ENCODE measurements at regions not wholly inside any gene's neighbourhood (a gene's known extent, or its start where the extent isn't known, plus 50 kb on each side); places are given as distances from the start of the nearest gene placed in this dataset.
"Not testable (repeated sequence)": the region's sequence is repeated elsewhere in the genome, so short reads cannot be mapped to it uniquely, and the experiment has no call there.

- H4K20me1 ChIP-seq (ENCODE audit: insufficient read depth) = no peaks in the 10 kb centered on the region
- H2AFZ ChIP-seq = no peak overlapping the region
- in situ Hi-C loops (cut with MboI) = no loop called here
- DNase-seq = no peak
- H3K4me3 ChIP-seq = no peak overlapping the region
- H3K27me3 ChIP-seq (replicated peaks; ENCODE audit: insufficient read depth) = no peaks in the 10 kb centered on the region
- no peak overlapping the region for H3K9ac ChIP-seq
- no peak overlapping the region for H3K27ac ChIP-seq
- no peaks in the 10 kb centered on the region for H3K36me3 ChIP-seq (ENCODE audit: low read depth)
- no peaks in the 10 kb centered on the region for H3F3A ChIP-seq (ENCODE audit: insufficient read depth)
- no peaks in the 10 kb centered on the region for H3K4me1 ChIP-seq (ENCODE audit: insufficient read depth)
- TF ChIP-seq EZH2 (IDR thresholded peaks at IDR 0.05; ENCODE audit: insufficient read depth, poor library complexity, severe bottlenecking) (no peak), EZH2phosphoT487 (IDR thresholded peaks at IDR 0.05; ENCODE audit: insufficient read depth, low read depth) (no peak)
- no peaks in the 10 kb centered on the region for H3K79me2 ChIP-seq (ENCODE audit: insufficient read depth)
- no peaks in the 10 kb centered on the region for H3K9me2 ChIP-seq (ENCODE audit: insufficient read depth)
- H3K9me3 ChIP-seq (ENCODE audit: low read depth) = no peaks in the 10 kb centered on the region
- WGBS, 2 experiments (ENCODE audit: low coverage in 1 of 2, low lambda C conversion rate in 2 of 2, missing lambda C conversion rate in 2 of 2) = 71 to 72% methylated on average over 3 of the region's 3 CpGs
- H3K4me2 ChIP-seq (ENCODE audit: unreplicated experiment) = no peak overlapping the region
Observed at GRCh38 chr1:65568285-65568684, 147.8 kb downstream of the LEPR start.

GRCh38 chr1:65572701-65573421 lies 152.4 kb downstream of the LEPR start:
- no peak overlapping the region for H2AFZ ChIP-seq
- 65 to 70% methylated on average over 9 to 10 of the region's 10 CpGs for WGBS, 2 experiments (ENCODE audit: low coverage in 1 of 2, low lambda C conversion rate in 2 of 2, missing lambda C conversion rate in 2 of 2)
- no peaks in the 10 kb centered on the region for H4K20me1 ChIP-seq (ENCODE audit: insufficient read depth)
- H3K27ac ChIP-seq = no peak overlapping the region
- H3K4me2 ChIP-seq (ENCODE audit: unreplicated experiment) = no peak overlapping the region
- no peak overlapping the region for H3K4me3 ChIP-seq
- H3K79me2 ChIP-seq (ENCODE audit: insufficient read depth) = no peaks in the 10 kb centered on the region
- no peaks in the 10 kb centered on the region for H3K36me3 ChIP-seq (ENCODE audit: low read depth)
- H3F3A ChIP-seq (ENCODE audit: insufficient read depth) = no peaks in the 10 kb centered on the region
- no peak for DNase-seq
- H3K9ac ChIP-seq = no peak overlapping the region
- no peaks in the 10 kb centered on the region for H3K9me3 ChIP-seq (ENCODE audit: low read depth)
- no peaks in the 10 kb centered on the region for H3K9me2 ChIP-seq (ENCODE audit: insufficient read depth)
- no peaks in the 10 kb centered on the region for H3K4me1 ChIP-seq (ENCODE audit: insufficient read depth)
- no peak for TF ChIP-seq EZH2 (IDR thresholded peaks at IDR 0.05; ENCODE audit: insufficient read depth, poor library complexity, severe bottlenecking)
- TF ChIP-seq EZH2phosphoT487 (IDR thresholded peaks at IDR 0.05; ENCODE audit: insufficient read depth, low read depth) = no peak
- no peaks in the 10 kb centered on the region for H3K27me3 ChIP-seq (replicated peaks; ENCODE audit: insufficient read depth)
- in situ Hi-C loops (cut with MboI) = no loop called here

- Histone ChIP-seq H4K20me1 (ENCODE audit: insufficient read depth) (no peaks in the 10 kb centered on the region), H3K79me2 (ENCODE audit: insufficient read depth) (no peaks in the 10 kb centered on the region), H3K4me1 (ENCODE audit: insufficient read depth) (no peaks in the 10 kb centered on the region), H2AFZ (no peak overlapping the region), H3K4me2 (ENCODE audit: unreplicated experiment) (no peak overlapping the region), H3K9ac (no peak overlapping the region), H3K9me3 (ENCODE audit: low read depth) (no peaks in the 10 kb centered on the region), H3K9me2 (ENCODE audit: insufficient read depth) (no peaks in the 10 kb centered on the region), H3K27ac (no peak overlapping the region), H3K4me3 (no peak overlapping the region), H3K27me3 (replicated peaks; ENCODE audit: insufficient read depth) (no peaks in the 10 kb centered on the region), H3K36me3 (ENCODE audit: low read depth) (no peaks in the 10 kb centered on the region), H3F3A (ENCODE audit: insufficient read depth) (no peaks in the 10 kb centered on the region)
- WGBS, 2 experiments (ENCODE audit: low coverage in 1 of 2, low lambda C conversion rate in 2 of 2, missing lambda C conversion rate in 2 of 2) = 82 to 85% methylated on average over 4 of the region's 4 CpGs
- no peak for TF ChIP-seq EZH2 (IDR thresholded peaks at IDR 0.05; ENCODE audit: insufficient read depth, poor library complexity, severe bottlenecking)
- no peak for TF ChIP-seq EZH2phosphoT487 (IDR thresholded peaks at IDR 0.05; ENCODE audit: insufficient read depth, low read depth)
- DNase-seq = no peak
- in situ Hi-C loops (cut with MboI) = no loop called here
Observed at GRCh38 chr1:65577278-65577677, 156.8 kb downstream of the LEPR start.

- H3K4me3 ChIP-seq; in situ Hi-C loops (cut with MboI); H3K4me1 ChIP-seq (ENCODE audit: insufficient read depth); H4K20me1 ChIP-seq (ENCODE audit: insufficient read depth); H3F3A ChIP-seq (ENCODE audit: insufficient read depth); H3K36me3 ChIP-seq (ENCODE audit: low read depth); H3K79me2 ChIP-seq (ENCODE audit: insufficient read depth); H3K9me2 ChIP-seq (ENCODE audit: insufficient read depth); H3K4me2 ChIP-seq (ENCODE audit: unreplicated experiment); H3K27me3 ChIP-seq (replicated peaks; ENCODE audit: insufficient read depth); H3K9me3 ChIP-seq (ENCODE audit: low read depth); H2AFZ ChIP-seq; H3K27ac ChIP-seq; H3K9ac ChIP-seq; DNase-seq: not testable (repeated sequence)
- 93 to 97% methylated on average over 3 of the region's 3 CpGs for WGBS, 2 experiments (ENCODE audit: low coverage in 1 of 2, low lambda C conversion rate in 2 of 2, missing lambda C conversion rate in 2 of 2)
Observed at GRCh38 chr1:65577982-65578381, 157.5 kb downstream of the LEPR start.

GRCh38 chr1:65581119-65581518 lies 160.7 kb downstream of the LEPR start:
- WGBS, 2 experiments (ENCODE audit: low coverage in 1 of 2, low lambda C conversion rate in 2 of 2, missing lambda C conversion rate in 2 of 2) = 90 to 91% methylated on average over 2 of the region's 2 CpGs
- Histone ChIP-seq H2AFZ (no peak overlapping the region), H3F3A (ENCODE audit: insufficient read depth) (no peaks in the 10 kb centered on the region), H3K9me2 (ENCODE audit: insufficient read depth) (no peaks in the 10 kb centered on the region), H3K79me2 (ENCODE audit: insufficient read depth) (no peaks in the 10 kb centered on the region), H4K20me1 (ENCODE audit: insufficient read depth) (no peaks in the 10 kb centered on the region), H3K27ac (no peak overlapping the region), H3K4me3 (no peak overlapping the region), H3K36me3 (ENCODE audit: low read depth) (no peaks in the 10 kb centered on the region), H3K4me2 (ENCODE audit: unreplicated experiment) (no peak overlapping the region), H3K9ac (no peak overlapping the region), H3K4me1 (ENCODE audit: insufficient read depth) (no peaks in the 10 kb centered on the region), H3K9me3 (ENCODE audit: low read depth) (no peaks in the 10 kb centered on the region), H3K27me3 (replicated peaks; ENCODE audit: insufficient read depth) (no peaks in the 10 kb centered on the region)
- DNase-seq = peak; percentile 3
- TF ChIP-seq EZH2phosphoT487 (IDR thresholded peaks at IDR 0.05; ENCODE audit: insufficient read depth, low read depth) (no peak), EZH2 (IDR thresholded peaks at IDR 0.05; ENCODE audit: insufficient read depth, poor library complexity, severe bottlenecking) (no peak)
- in situ Hi-C loops (cut with MboI) = no loop called here

Measured in GM23248 (cell line).